H1 (cell line): ENCODE measurements at regions not wholly inside any gene's neighbourhood (a gene's known extent, or its start where the extent isn't known, plus 50 kb on each side); places are given as distances from the start of the nearest gene placed in this dataset.

Experiments used
- CTCF ChIA-PET: fragments of 300-600 bp; sonication (Branson Sonifier 250); formaldehyde crosslinking; loops from one replicate; lab custom pipeline; 2021; ENCODE audit not compliant: partially characterized antibody; lab: Charles Lee
- POLR2A ChIA-PET: fragments of 300-600 bp; sonication (Branson Sonifier 250); formaldehyde crosslinking; loops from one replicate; lab custom pipeline; 2021; ENCODE audit warnings: inconsistent platforms; ENCODE audit not compliant: partially characterized antibody; lab: Charles Lee
- DNase-seq, 2 experiments: peaks; one replicate each; pipeline versions ENCODE4 v3.0.0 to v3.0.0-alpha.2; 2010 to 2022; ENCODE audit warnings: low spot score in 2 of 2, low read depth in 1 of 2, mixed read lengths in 1 of 2
- FAIRE-seq: peaks from 2 replicates; lab custom pipeline; 2011; peaks lifted over from hg19 to GRCh38; lab: Jason Lieb, UNC
- H2AFZ ChIP-seq: 2 replicates; pipeline ENCODE4 v1.8.1; 2012; ENCODE audit warnings: low read length, inconsistent platforms
- H2AK5ac ChIP-seq: 2 replicates; pipeline ENCODE4 v1.6.1; 2013; ENCODE audit warnings: low read depth, low read length
- H2BK120ac ChIP-seq: replicated peaks from 2 replicates; pipeline ENCODE3; 2013; ENCODE audit warnings: low read depth, low read length, inconsistent platforms
- H2BK12ac ChIP-seq: 2 replicates; pipeline ENCODE4 v1.6.1; 2013; ENCODE audit warnings: low read depth, low read length
- H2BK15ac ChIP-seq: 2 replicates; pipeline ENCODE4 v1.6.1; 2013; ENCODE audit warnings: low read length
- H2BK20ac ChIP-seq: 2 replicates; pipeline ENCODE4 v1.6.1; 2013; ENCODE audit warnings: low read length
- H2BK5ac ChIP-seq: 2 replicates; pipeline ENCODE4 v1.6.1; 2013; ENCODE audit warnings: low read depth, low read length
- H3K14ac ChIP-seq: 2 replicates; pipeline ENCODE4 v1.6.1; 2013; ENCODE audit warnings: inconsistent platforms; ENCODE audit not compliant: insufficient read length
- H3K18ac ChIP-seq: 2 replicates; pipeline ENCODE4 v1.6.1; 2013; ENCODE audit warnings: low read length; ENCODE audit errors: extremely low read depth
- H3K23ac ChIP-seq: 2 replicates; pipeline ENCODE4 v1.6.1; 2013; ENCODE audit warnings: inconsistent platforms; ENCODE audit not compliant: insufficient read length
- H3K23me2 ChIP-seq: 2 replicates; pipeline ENCODE4 v1.6.1; 2013; ENCODE audit warnings: low read depth, low read length
- H3K27ac ChIP-seq: 2 replicates; pipeline ENCODE4 v1.6.1; 2011; ENCODE audit warnings: low read depth, low read length, inconsistent platforms
- H3K27me3 ChIP-seq, 4 experiments: replicated peaks in 1 of 4; 1 replicate in 1 of 4; 2 replicates in 3 of 4; pipeline versions ENCODE4 v1.6.1 to v1.8.1; 2011 to 2013; ENCODE audit warnings: low read length in 3 of 4, mild to moderate bottlenecking in 3 of 4, inconsistent platforms in 2 of 4, mixed read lengths in 2 of 4, moderate library complexity in 1 of 4; ENCODE audit not compliant: control insufficient read depth in 3 of 4, insufficient read depth in 3 of 4; ENCODE audit errors: extremely low read depth in 1 of 4
- H3K36me3 ChIP-seq, 4 experiments: 2 replicates each; pipeline versions ENCODE4 v1.6.1 to v1.8.1; 2011 to 2013; ENCODE audit warnings: mild to moderate bottlenecking in 4 of 4, low read length in 3 of 4, moderate library complexity in 2 of 4, control low read depth in 1 of 4, inconsistent platforms in 1 of 4; ENCODE audit not compliant: insufficient read depth in 4 of 4, control insufficient read depth in 2 of 4
- H3K4ac ChIP-seq: replicated peaks from 2 replicates; pipeline ENCODE3; 2013; ENCODE audit warnings: low read length, low read depth, mixed read lengths, inconsistent platforms; ENCODE audit not compliant: insufficient read length
- H3K4me1 ChIP-seq, 4 experiments: replicated peaks in 1 of 4; 1 replicate in 1 of 4; 2 replicates in 3 of 4; pipeline versions ENCODE4 v1.6.1 to v1.8.1; 2011 to 2013; ENCODE audit warnings: low read length in 3 of 4, inconsistent platforms in 2 of 4, mixed read lengths in 1 of 4; ENCODE audit not compliant: insufficient read depth in 4 of 4, control insufficient read depth in 3 of 4
- H3K4me2 ChIP-seq, 2 experiments: 2 replicates each; pipeline versions ENCODE4 v1.6.1 to v1.8.1; 2011 to 2013; ENCODE audit warnings: low read depth in 2 of 2, low read length in 2 of 2, control low read depth in 1 of 2, inconsistent platforms in 1 of 2, mild to moderate bottlenecking in 1 of 2; ENCODE audit not compliant: insufficient read depth in 1 of 2
- H3K4me3 ChIP-seq, 4 experiments: fragments of 200-600, 300-600 bp in 1 of 4; sonication (generic), shearing (Covaris generic), sonication (Bioruptor Twin) in 1 of 4; 2 replicates each; pipeline versions ENCODE4 v1.5.1 to v1.8.1; 2011 to 2016; ENCODE audit warnings: low read length in 4 of 4, low read depth in 3 of 4, control low read depth in 2 of 4, inconsistent platforms in 2 of 4, mild to moderate bottlenecking in 2 of 4, mixed read lengths in 1 of 4, moderate library complexity in 1 of 4; ENCODE audit not compliant: insufficient read depth in 2 of 4; ENCODE audit errors: extremely low read depth in 1 of 4
- H3K56ac ChIP-seq: replicated peaks from 2 replicates; pipeline ENCODE3; 2013; ENCODE audit warnings: low read depth, mild to moderate bottlenecking, mixed read lengths, low read length, inconsistent platforms; ENCODE audit not compliant: insufficient read length
- H3K79me1 ChIP-seq: 2 replicates; pipeline ENCODE4 v1.6.1; 2013; ENCODE audit warnings: low read depth, low read length, control low read depth
- H3K79me2 ChIP-seq, 2 experiments: 2 replicates each; pipeline versions ENCODE4 v1.6.1 to v1.8.1; 2012 to 2013; ENCODE audit warnings: low read length in 2 of 2, mild to moderate bottlenecking in 2 of 2, inconsistent platforms in 1 of 2; ENCODE audit not compliant: insufficient read depth in 2 of 2, control insufficient read depth in 1 of 2
- H3K9ac ChIP-seq, 4 experiments: replicated peaks in 1 of 4; 1 replicate in 1 of 4; 2 replicates in 3 of 4; pipeline versions ENCODE4 v1.6.1 to v1.8.1; 2011 to 2013; ENCODE audit warnings: low read depth in 3 of 4, low read length in 3 of 4, control low read depth in 2 of 4, mild to moderate bottlenecking in 2 of 4, moderate library complexity in 2 of 4, inconsistent platforms in 1 of 4; ENCODE audit errors: extremely low read depth in 1 of 4
- H3K9me3 ChIP-seq, 2 experiments: 2 replicates each; pipeline versions ENCODE4 v1.6.1 to v1.8.1; 2012 to 2013; ENCODE audit warnings: mild to moderate bottlenecking in 2 of 2, moderate library complexity in 2 of 2, control low read depth in 1 of 2, inconsistent platforms in 1 of 2, low read depth in 1 of 2, low read length in 1 of 2, mixed read lengths in 1 of 2; ENCODE audit not compliant: insufficient read depth in 2 of 2
- H4K20me1 ChIP-seq, 2 experiments: replicated peaks in 1 of 2; 2 replicates each; pipeline versions ENCODE3 to v1.8.1; 2011 to 2013; ENCODE audit warnings: inconsistent platforms in 2 of 2, low read length in 2 of 2, mild to moderate bottlenecking in 1 of 2; ENCODE audit not compliant: insufficient read depth in 2 of 2, control insufficient read depth in 1 of 2
- H4K5ac ChIP-seq: 2 replicates; pipeline ENCODE4 v1.6.1; 2013; ENCODE audit warnings: low read length, low read depth, mixed read lengths, inconsistent platforms; ENCODE audit not compliant: insufficient read length
- H4K8ac ChIP-seq: 2 replicates; pipeline ENCODE4 v1.8.0; 2013; ENCODE audit warnings: mild to moderate bottlenecking, moderate library complexity, low read length, inconsistent platforms; ENCODE audit not compliant: insufficient read depth; ENCODE audit errors: extremely low read depth
- H4K91ac ChIP-seq: replicated peaks from 2 replicates; pipeline ENCODE3; 2013; ENCODE audit warnings: low read length, mixed read lengths, inconsistent platforms; ENCODE audit not compliant: insufficient read length
- CTCF ChIP-seq, 3 experiments: IDR thresholded peaks; 1 replicate in 2 of 3; 2 replicates in 1 of 3; pipeline versions ENCODE4 v1.5.1 to v1.6.1; 2011; ENCODE audit warnings: low read length in 3 of 3, mild to moderate bottlenecking in 3 of 3, inconsistent platforms in 2 of 3, low read depth in 1 of 3, moderate library complexity in 1 of 3; ENCODE audit not compliant: insufficient read depth in 1 of 3; ENCODE audit errors: control extremely low read depth in 1 of 3
- WGBS, 2 experiments: shearing (Covaris generic) in 1 of 2; methylation state at CpG; one replicate each; pipeline versions ENCODE4 v1.1.6 to v1.1.7; 2013 to 2015; ENCODE audit warnings: low lambda C conversion rate in 2 of 2, mixed read lengths in 2 of 2, inconsistent platforms in 1 of 2, low coverage in 1 of 2, missing lambda C conversion rate in 1 of 2; ENCODE audit not compliant: insufficient replicate concordance in 2 of 2, insufficient coverage in 1 of 2, insufficient read length in 1 of 2; ENCODE audit errors: extremely low coverage in 1 of 2, missing lambda C conversion rate in 1 of 2; 5-methylcytosine and 5-hydroxymethylcytosine counted together

- no peak for FAIRE-seq
- H3K14ac ChIP-seq: no peak overlapping the region
- H3K4me1 ChIP-seq: no peaks in the 10 kb centered on the region
- no peak overlapping the region for H2BK15ac ChIP-seq
- H4K20me1 ChIP-seq: no peaks in the 10 kb centered on the region
- no peak overlapping the region for H2BK20ac ChIP-seq
- no peak overlapping the region for H4K5ac ChIP-seq
- H3K56ac ChIP-seq: no peak overlapping the region
- H3K9ac ChIP-seq: no peak overlapping the region
- H3K4ac ChIP-seq: no peak overlapping the region
- no peak overlapping the region for H2BK120ac ChIP-seq
- 94% methylated on average over 4 of the region's 4 CpGs; no CpG with 5 or more reads in 1 of the 2 experiments for WGBS, 2 experiments
- no peak overlapping the region for H4K8ac ChIP-seq
- H3K27me3 ChIP-seq: no peaks in the 10 kb centered on the region
- no peak for TF ChIP-seq CTCF (IDR thresholded peaks at IDR 0.05; ENCODE audit: control extremely low read depth in 1 of 3, insufficient read depth in 1 of 3, low read depth in 1 of 3, low read length in 3 of 3)
- TF ChIP-seq, all 59 proteins: peak for 0
- H3K27ac ChIP-seq: no peak overlapping the region
- H2BK5ac ChIP-seq: no peak overlapping the region
- H3K36me3 ChIP-seq: no peaks in the 10 kb centered on the region
- no peak for DNase-seq
- H4K91ac ChIP-seq: no peak overlapping the region
- no peaks in the 10 kb centered on the region for H3K79me1 ChIP-seq
- no peak overlapping the region for H3K18ac ChIP-seq
- H2AFZ ChIP-seq: no peak overlapping the region
- no peaks in the 10 kb centered on the region for H3K79me2 ChIP-seq
- no peak overlapping the region for H2BK12ac ChIP-seq
- H3K4me3 ChIP-seq: no peak overlapping the region
- no peak overlapping the region for H3K23ac ChIP-seq
- H3K9me3 ChIP-seq: peaks cover 11 to 15% of the 10 kb centered on the region in 2 experiments; a peak in 3 of 4 replicates
- CTCF ChIA-PET: interaction anchor here (0.6 kb wide), 1 partner anchor 984 kb away, joined by 3 read pairs; no protein-coding TSS in a partner anchor
- no peak overlapping the region for H2AK5ac ChIP-seq
- no peak overlapping the region for H3K4me2 ChIP-seq
- no peaks in the 10 kb centered on the region for H3K23me2 ChIP-seq
- POLR2A ChIA-PET: no interaction called here
Measured at GRCh38 chr16:54846766-54847165, 83.9 kb upstream of the IRX5 start.
